ENCODE measurements at regions not wholly inside any gene's neighbourhood (a gene's known extent, or its start where the extent isn't known, plus 50 kb on each side); places are given as distances from the start of the nearest gene placed in this dataset.
A peak's percentile ranks its signal among the peaks of the same experiment; 100 is the strongest.

DNA sequence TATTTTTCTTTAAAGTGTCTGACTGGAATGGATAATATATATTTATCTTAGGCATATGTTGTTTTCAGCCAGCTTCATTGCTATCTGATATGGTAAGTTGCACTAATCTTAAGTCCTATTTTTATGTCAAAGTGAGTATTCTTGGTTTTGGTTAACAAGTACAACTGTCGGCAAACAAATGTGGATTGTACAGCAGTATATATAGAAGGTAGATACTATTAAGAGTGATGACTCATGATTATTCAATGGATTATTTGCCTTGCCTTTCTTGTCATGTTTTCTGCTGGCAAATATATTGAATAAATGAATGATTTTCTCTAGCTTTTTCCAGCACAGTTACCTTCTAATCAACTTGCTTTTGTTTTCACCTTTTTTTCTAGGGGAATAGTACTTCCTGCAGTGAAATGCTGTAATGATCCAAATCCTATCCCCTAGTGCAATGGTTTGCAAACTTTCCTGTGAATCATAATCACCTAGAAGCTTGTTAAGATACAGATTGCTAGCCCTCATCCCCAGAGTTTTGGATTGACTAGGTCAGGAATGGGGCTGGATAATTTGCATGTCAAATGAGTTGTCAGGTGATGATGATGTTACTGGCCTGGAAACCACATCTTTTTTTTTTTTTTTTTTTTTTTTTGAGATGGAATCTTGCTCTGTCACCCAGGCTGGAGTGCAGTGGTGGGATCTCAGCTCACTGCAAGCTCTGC lies 60.8 kb upstream of the ARRDC3 start:
- Mint-ChIP-seq H3K36me3 (peaks cover 0 to 4% of the 10 kb centered on the region in 2 donors), H3K27ac (no peak overlapping the region)

DNA sequence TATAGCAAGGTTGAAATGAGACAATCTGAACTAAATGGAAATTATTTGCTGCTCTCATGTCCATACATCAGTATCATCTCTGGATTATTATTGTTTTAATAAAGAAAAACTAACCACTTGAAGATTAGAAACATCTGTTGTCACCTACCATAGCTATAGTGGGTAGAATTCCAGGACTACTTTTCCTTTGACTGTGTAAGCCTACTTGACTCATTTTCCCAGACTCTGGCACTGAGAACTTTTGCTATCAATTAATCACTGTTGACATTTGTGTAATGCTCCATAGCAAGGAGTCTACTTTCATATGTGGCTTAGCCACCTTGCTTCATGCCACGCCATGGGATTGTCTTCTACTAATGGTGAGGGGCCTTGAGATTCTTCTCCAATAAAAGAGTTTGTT lies 59.9 kb upstream of the ARRDC3 start:
- no peak for ATAC-seq
- no peak for DNase-seq (ENCODE audit: low spot score in 2 of 2)
- no peaks in the 10 kb centered on the region for H3K9me3 Mint-ChIP-seq
- H3K27ac Mint-ChIP-seq, result peak overlapping the region in 1 of 2 donors; percentile 4
- peaks cover 0 to 2% of the 10 kb centered on the region in 2 donors for H3K36me3 Mint-ChIP-seq

More for the DNA sequence above, 60.8 kb upstream of the ARRDC3 start:
- peak; percentile 43 to 68 for ATAC-seq
- DNase-seq (ENCODE audit: low spot score in 2 of 2), result no peak
- no peaks in the 10 kb centered on the region for H3K9me3 Mint-ChIP-seq

DNA sequence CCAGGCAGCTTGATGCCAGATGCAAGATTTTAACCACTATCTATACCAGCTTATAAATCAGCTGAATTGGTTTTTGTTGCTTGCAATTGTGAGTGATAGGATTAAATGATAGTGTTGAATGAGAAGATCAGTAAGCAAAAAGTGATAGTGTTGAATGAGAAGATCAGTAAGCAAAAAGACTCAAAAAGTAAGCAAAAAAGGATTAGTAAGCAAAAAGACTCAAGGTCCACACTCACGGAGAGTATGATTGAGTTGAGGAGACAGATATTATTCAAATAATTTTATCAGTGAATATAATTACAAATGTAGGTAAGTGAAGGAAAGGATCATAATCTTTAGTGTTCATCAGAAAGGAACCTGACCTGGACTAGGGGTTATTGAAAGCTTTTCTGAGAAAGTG lies 58.0 kb upstream of the ARRDC3 start:
- no peak for ATAC-seq
- no peak for DNase-seq (ENCODE audit: low spot score in 2 of 2)
- no peaks in the 10 kb centered on the region for H3K36me3 Mint-ChIP-seq
- no peak overlapping the region for H3K27ac Mint-ChIP-seq
- H3K9me3 Mint-ChIP-seq, result no peaks in the 10 kb centered on the region

DNA sequence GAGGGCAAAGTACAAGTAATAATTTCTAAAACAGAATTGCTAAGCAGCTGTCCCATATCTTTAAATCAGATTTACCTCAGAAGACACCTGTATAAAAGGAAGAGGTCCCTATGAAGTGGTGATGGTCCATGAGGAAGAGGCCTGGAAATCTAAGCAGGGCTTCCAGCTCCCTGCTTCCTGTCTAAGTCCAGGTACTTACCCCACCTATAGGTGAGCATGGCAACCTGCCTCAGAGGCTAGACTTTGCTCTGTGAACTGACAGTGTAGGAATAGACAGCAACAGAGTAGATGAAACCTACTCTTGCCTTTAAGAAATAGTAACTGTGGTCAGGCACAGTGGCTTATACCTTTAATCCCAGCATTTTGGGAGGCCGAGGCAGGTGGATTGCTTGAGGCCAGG lies 55.8 kb upstream of the ARRDC3 start:
- Mint-ChIP-seq H3K36me3 (no peaks in the 10 kb centered on the region), H3K9me3 (no peaks in the 10 kb centered on the region), H3K27ac (no peak overlapping the region)
- ATAC-seq (no peak), DNase-seq (ENCODE audit: low spot score in 2 of 2) (no peak)

DNA sequence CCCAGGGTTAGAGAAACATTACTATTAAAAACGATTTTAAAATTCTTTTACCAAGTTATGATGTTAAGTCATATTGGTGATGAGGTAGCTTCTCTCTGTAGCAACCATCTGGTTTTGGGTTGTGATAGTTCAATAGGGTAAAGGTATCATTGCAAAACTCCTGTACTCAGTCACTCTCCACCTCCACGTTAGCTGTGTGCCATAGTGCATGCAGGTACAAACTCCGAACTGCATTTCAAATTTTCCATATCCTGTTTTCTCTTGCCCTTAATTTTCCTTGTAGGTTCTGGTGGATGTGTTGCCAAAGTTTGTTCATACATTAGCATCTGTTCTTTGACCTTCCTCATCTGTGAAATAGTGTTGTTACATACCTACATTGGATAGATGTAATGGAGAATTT lies 53.1 kb upstream of the ARRDC3 start:
- DNase-seq (ENCODE audit: low spot score in 2 of 2) (no peak), ATAC-seq (no peak)
- Mint-ChIP-seq H3K9me3 (no peaks in the 10 kb centered on the region), H3K27ac (no peak overlapping the region), H3K36me3 (no peaks in the 10 kb centered on the region)

DNA sequence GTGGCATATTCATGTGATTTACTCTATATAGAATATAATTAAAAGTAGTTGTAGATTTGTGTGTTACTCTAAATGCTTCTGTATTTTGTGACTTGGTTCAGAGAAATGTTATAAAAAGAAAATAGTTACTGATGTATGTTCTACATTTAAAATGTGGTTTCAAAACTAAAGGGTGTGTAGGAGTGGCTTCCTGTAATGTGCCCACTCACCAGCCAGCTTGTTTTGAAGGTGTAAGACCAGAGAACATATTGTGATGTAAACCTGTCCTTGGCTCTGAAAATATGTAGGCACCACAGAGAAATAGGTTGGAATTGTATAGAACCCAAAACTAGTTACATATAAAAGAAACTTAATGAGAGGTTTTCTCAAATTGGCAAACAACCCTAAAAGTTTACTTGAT lies 51.2 kb upstream of the ARRDC3 start:
- ATAC-seq, result peak in 1 of 2 donors; percentile 51
- H3K9me3 Mint-ChIP-seq, result peaks cover 0 to under 1% of the 10 kb centered on the region in 2 donors
- no peak for DNase-seq (ENCODE audit: low spot score in 2 of 2)
- H3K36me3 Mint-ChIP-seq, result peaks cover 0 to 7% of the 10 kb centered on the region in 2 donors
- H3K27ac Mint-ChIP-seq, result no peak overlapping the region

DNA sequence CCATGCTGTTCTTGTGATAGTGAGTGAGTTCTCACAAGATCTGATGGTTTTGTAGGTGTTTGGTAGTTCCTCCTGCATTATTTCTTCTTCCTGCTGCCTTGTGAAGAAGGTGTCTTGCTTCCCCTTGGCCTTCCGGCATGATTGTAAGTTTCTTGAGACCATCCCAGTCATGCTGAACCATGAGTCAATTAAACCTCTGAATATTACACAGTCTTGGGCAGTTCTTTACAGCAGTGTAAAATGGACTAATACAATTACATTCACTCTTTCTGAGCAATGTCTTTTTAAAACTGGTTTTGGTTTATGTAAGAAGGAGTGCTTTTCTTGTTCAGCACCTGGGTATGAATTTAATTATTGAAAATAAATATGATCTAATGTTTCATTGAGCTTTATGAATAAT lies 50.7 kb upstream of the ARRDC3 start:
- Mint-ChIP-seq H3K9me3 (peaks cover 0 to 5% of the 10 kb centered on the region in 2 donors), H3K27ac (no peak overlapping the region), H3K36me3 (peaks cover 0 to 7% of the 10 kb centered on the region in 2 donors)
- ATAC-seq, result peak; percentile 39 to 47
- no peak for DNase-seq (ENCODE audit: low spot score in 2 of 2)

Data from activated naive CD4-positive, alpha-beta T cell treated with anti-CD3 and anti-CD28 coated beads, Interleukin-2, amount 50 U/mL, for 72 hours (primary cell).